ENCODE measurements at regions not wholly inside any gene's neighbourhood (a gene's known extent, or its start where the extent isn't known, plus 50 kb on each side); places are given as distances from the start of the nearest gene placed in this dataset.

DNA sequence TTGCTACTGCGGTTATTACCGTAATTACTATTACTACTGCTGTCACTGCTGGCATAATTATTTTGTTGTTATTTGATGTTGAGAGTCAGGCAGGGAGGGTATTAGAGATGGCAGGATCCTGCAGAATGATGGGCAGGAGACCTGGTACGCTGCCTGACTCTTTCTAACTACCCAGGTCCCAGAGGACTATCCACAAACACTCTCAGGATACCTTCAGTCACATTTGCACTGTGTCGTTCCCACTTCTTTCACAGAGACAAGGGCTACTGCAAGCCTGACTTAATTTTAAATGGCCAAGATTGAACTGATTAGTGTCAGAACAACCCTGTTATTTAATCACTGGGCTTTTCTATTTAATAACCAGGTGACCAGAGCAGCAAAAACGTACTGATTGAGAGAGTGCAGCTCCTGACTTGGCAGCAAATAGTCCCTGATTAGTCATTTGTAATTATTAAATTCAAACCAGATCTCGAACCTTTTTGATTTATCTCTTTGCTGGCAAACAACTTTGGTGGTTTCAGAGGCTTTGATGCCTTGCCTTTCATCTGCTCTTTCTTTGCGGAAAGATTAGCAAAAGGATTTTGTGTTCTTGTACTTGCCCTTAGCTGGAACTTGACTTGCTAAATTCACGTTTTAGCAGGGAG is 88.8 kb upstream of the ARHGEF3 start:
- no peak for DNase-seq

DNA sequence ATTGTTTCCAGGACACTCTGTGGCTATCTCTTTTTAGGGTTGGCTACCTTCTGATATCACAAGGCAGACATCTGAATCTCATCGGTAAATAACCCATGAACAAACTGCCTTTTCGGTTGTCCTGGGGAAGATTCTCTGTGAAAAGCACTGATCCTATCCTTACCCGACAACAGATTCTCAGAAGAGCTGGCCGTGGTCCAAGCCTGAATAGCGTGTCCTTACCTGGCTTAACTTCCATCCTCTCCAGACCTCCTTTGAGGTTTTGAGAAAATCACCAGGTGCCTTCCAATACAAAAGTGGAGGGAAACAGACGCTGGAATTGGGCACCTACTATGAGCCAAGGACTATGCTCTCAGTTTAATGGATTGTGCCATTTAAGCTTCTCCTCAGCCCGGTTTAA is 87.4 kb upstream of the ARHGEF3 start:
- no peak for DNase-seq

GRCh38 chr3:56887402-56888025 is 85.8 kb upstream of the ARHGEF3 start:
- no peak for DNase-seq

- no peak for DNase-seq
Observed at GRCh38 chr3:56886314-56886713, 84.6 kb upstream of the ARHGEF3 start.

- no peak for DNase-seq
Observed at GRCh38 chr3:56885879-56886278, 84.1 kb upstream of the ARHGEF3 start.

- no peak for DNase-seq
Observed at GRCh38 chr3:56885453-56885852, 83.7 kb upstream of the ARHGEF3 start.

DNA sequence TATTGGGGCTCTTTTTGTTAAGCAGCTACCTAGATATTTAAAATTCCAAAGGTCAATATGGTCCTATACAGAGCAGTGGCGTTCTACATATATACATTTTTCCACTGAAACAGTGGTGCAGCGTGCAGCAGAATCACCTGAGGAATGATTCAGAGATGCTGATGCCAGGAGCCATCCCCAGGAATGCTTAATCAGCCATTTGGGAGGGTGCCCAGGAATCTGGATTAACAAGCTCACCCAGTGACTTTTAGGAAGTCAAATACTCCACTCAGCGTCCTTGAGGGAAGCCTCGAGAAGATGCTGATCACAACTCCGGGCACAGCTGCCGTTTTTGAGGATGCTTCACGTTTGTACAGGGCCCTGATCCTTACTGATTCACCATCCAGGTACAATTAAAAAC is 82.6 kb upstream of the ARHGEF3 start:
- no peak for DNase-seq

DNA sequence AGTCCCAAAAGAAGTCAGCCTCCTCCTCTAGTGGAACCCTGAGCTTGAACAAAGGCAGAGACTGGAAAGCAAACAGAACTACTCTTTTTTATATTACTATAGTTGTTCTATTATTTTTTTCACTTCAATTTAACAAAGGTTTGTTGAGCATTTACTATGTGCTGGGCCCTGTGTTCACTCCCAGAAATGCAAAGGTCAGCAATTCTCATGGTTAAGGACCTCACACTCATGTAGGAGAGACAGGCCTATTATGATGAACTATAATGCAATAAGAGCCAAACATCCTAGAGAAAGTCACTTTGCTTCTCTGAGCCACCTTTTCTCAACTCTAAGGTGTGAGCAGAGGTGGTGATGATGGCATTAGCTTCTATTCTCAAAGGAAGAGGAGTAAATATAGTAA is 82.1 kb upstream of the ARHGEF3 start:
- DNase-seq: no peak

- no peak for DNase-seq
Observed at GRCh38 chr3:56882896-56883295, 81.1 kb upstream of the ARHGEF3 start.

DNA sequence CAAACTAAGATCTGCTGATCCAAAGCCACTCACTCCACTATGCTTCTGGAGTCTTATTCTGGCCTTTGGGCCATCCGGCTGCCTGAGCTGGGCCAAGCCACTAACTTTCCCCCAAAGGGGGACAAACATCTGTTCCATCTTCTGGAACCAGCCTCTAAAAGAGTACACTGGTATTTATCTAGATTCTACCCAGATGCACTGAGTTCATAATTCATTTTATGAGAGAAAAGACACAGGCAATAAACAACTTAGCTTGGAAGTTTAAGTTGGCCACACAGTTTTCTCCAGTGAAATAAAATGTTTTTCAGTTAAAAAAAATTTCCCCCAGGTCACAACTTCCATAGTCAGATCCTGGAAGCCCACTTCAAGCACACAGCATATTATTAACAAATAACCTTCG is 80.1 kb upstream of the ARHGEF3 start:
- DNase-seq: no peak

DNA sequence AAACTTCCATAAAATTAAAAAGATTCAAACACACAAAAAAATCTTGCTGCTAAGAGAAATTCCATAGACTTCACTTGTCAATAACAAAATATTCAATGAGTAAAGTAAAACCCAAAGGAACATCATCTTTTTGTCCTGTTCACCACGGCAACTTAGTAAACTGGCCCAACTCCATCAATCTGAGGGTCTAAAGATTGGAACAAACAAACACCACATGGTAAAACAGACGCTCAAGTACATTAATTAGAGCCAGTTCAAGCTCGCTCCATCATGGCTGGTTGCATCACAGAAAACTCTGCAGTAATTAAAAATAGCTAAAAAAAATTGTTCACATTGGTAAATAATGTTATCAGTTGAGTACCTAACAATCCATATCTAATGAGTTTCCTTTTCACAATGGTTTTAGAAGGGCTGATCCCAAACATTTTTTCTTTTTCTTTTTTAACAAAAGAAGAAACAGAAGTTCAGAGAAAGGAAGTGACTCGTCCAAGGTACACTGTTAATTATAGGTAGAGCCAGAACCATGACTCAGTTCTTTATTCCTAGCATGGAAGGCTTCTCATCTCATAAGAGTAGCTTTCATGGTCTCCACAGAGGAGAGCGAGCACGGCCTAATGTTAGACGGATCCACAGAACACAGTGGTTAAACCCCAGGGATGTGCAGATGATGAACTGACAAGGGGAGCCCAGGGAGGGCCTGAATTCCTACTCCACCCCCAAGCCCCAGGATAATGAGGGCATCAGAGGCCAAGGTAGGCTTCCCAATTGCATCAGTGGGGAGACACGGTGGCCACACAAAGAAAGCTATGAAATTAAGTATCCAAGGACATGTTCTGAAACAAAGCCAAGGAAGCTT is 79.2 kb upstream of the ARHGEF3 start:
- no peak for DNase-seq

- DNase-seq: no peak
Observed at GRCh38 chr3:56879436-56880215, 77.9 kb upstream of the ARHGEF3 start.

- no peak for DNase-seq
Observed at GRCh38 chr3:56878074-56878473, 76.3 kb upstream of the ARHGEF3 start.

- no peak for DNase-seq
Observed at GRCh38 chr3:56876916-56877315, 75.2 kb upstream of the ARHGEF3 start.

DNA sequence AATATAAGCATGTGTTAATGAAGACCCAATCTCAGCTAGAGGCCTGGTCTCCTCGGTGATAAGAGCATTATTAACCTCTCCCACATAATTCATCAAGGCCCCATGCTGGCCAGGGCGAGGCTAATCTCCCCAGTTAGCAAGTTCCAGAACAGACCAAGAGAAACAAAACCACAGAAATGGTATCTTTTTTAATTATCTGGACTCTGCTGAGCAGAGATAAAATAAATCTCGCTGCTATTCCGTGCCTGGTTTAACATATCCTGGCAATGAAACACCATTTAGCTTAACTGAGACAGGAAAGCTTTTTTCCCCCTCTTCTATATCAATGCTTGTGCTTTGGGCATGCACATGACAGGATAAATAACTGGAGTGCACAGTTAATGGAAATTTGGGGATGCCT is 72.5 kb upstream of the ARHGEF3 start:
- no peak for DNase-seq

DNA sequence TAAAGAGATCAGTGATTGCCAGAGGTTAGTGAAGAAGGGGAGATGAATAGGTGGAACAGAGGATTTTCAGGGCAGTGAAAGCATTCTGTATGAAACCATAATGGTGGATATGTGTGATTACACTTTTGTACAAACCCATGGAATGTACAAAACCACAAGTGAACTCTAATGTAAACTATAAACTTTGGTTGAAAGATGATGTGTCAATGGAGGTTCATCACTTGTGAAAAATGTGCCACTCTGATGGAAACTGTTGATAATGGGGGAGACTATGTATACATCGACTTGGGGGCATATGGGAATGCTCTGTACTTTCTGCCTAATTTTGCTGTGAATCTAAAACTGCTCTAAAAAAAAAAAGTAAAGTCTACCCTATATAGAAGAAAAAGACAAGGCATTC is 68.7 kb upstream of the ARHGEF3 start:
- DNase-seq: no peak

DNA sequence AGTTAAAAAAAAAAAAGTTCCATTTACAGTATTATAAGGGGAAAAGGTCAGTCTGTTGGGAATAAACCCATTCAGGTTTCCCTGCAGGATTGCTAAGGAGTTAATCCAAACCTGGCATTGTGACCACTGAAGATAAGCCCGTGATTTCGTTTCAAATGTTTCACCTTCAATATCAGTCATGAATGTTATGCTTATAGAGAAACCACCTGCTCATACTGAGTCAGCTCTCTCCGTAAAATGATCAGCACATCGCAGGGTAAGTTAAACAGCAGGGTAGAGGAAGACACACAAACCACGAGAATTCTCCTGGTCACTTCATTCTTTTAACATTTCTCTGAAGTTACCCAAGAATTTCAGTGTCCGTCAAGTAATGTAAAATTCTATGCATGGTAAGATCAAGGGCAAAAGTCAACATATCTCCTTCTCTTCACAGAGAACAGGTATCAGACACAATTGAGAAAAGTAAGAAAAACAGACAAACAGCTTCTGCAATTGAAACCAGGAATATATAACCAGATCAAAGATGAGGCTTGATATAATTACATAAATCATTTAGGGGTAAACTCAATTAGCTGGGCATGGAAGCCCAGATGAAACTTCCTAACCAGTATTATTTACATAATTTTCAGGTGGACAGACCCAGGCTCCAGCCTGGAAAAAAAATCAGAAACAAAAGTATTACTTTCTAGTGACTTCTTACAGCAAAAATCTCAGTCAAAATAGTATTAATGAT is 67.6 kb upstream of the ARHGEF3 start:
- no peak for DNase-seq

- no peak for DNase-seq
Observed at GRCh38 chr3:56868706-56869105, 67.0 kb upstream of the ARHGEF3 start.

GRCh38 chr3:56867671-56868070 is 65.9 kb upstream of the ARHGEF3 start:
- DNase-seq: no peak

DNA sequence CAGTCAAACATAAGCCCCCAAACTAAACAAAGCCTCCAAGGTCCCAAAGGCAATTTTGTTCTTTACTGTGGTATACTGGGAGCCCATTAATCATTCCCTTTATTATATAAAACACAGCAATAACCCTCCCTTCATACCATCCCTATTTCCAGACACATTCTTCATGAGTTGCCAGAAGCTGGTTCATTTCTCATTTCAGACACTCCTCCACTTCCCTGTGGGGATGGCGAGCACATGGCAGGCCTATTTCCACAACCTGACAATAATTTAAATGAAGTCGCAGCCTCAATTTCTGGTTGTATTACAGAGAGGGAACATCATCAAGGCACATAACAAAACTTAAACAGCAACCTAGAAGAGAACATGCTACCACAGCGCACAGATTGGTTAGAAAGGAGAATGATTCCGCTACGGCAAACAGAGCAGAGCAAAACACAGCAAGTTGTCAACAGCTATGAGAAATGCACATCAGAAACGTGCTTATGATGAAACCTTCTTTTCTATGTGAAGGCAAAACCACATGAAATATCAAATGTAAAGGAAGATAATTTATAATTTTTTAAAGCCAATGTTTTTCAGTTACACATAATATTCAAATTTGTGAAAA is 63.3 kb upstream of the ARHGEF3 start:
- DNase-seq: no peak

DNA sequence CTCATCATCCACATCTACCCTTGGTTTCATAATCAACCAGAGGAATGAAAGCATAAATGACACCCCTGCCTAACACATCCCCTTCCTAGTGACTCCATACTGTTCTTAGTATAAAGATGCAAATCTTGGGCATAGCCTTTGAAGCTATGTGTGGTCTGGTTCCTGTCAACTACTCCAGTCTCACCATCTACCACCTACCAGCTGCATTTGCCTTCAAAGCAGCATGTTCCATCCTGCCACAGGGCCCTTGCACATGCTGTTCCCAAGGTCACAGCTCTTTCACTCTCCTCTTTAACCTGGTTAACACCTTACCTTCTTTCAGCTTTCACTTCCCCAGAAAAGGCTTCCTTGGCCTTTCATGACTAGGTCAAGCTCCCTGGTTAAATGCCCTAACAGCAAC is 62.3 kb upstream of the ARHGEF3 start:
- no peak for DNase-seq

- no peak for DNase-seq
Observed at GRCh38 chr3:56862352-56863062, 60.8 kb upstream of the ARHGEF3 start.

Measured in NCI-H748 treated with DMSO at 0.1 percent for 48 hours (cell line).